ENCODE measurements at regions not wholly inside any gene's neighbourhood (a gene's known extent, or its start where the extent isn't known, plus 50 kb on each side); places are given as distances from the start of the nearest gene placed in this dataset.

GRCh38 chr4:144589512-144589911, 56.4 kb upstream of the HHIP start:
- Histone ChIP-seq H3K27me3 (ENCODE audit: insufficient read depth, low read length, poor library complexity) (no peaks in the 10 kb centered on the region), H2AK5ac (ENCODE audit: low read length) (no peak overlapping the region), H2BK120ac (ENCODE audit: low read depth, low read length) (no peak overlapping the region), H2BK15ac (replicated peaks; ENCODE audit: low read depth) (no peak overlapping the region), H3K79me2 (ENCODE audit: control insufficient read depth, insufficient read depth, low read length) (no peaks in the 10 kb centered on the region), H3K36me3 (ENCODE audit: control insufficient read depth, insufficient read depth, low read length) (no peaks in the 10 kb centered on the region), H3K79me1 (ENCODE audit: low read length) (no peaks in the 10 kb centered on the region), H3K4ac (ENCODE audit: low read depth, low read length) (no peak overlapping the region), H3K4me1 (ENCODE audit: control insufficient read depth, low read depth, low read length) (no peaks in the 10 kb centered on the region), H4K5ac (ENCODE audit: low read length) (no peak overlapping the region), H3K18ac (ENCODE audit: low read length) (no peak overlapping the region), H3K27ac (ENCODE audit: low read depth, low read length) (no peak overlapping the region), H2BK5ac (ENCODE audit: low read length) (no peak overlapping the region), H4K8ac (ENCODE audit: low read depth, low read length) (no peak overlapping the region), H3K4me2 (ENCODE audit: low read length) (no peak overlapping the region), H3K23ac (ENCODE audit: low read length) (no peak overlapping the region), H3K4me3 (ENCODE audit: low read length) (no peak overlapping the region), H3K56ac (ENCODE audit: low read length) (no peak overlapping the region), H3K9ac (ENCODE audit: low read length) (no peak overlapping the region)
- DNase-seq = no peak
- WGBS (ENCODE audit: extremely low coverage, insufficient coverage, low lambda C conversion rate) = no CpG with 5 or more reads among the region's 2 CpGs

GRCh38 chr4:144590020-144590419, 55.9 kb upstream of the HHIP start:
- no peak overlapping the region for H3K23ac ChIP-seq (ENCODE audit: low read length)
- no CpG with 5 or more reads among the region's 1 CpG for WGBS (ENCODE audit: extremely low coverage, insufficient coverage, low lambda C conversion rate)
- H3K4ac ChIP-seq (ENCODE audit: low read depth, low read length) = no peak overlapping the region
- H3K9ac ChIP-seq (ENCODE audit: low read length) = no peak overlapping the region
- H3K4me1 ChIP-seq (ENCODE audit: control insufficient read depth, low read depth, low read length) = no peaks in the 10 kb centered on the region
- no peak for DNase-seq
- no peak overlapping the region for H3K27ac ChIP-seq (ENCODE audit: low read depth, low read length)
- no peak overlapping the region for H3K56ac ChIP-seq (ENCODE audit: low read length)
- H2BK5ac ChIP-seq (ENCODE audit: low read length) = no peak overlapping the region
- H3K18ac ChIP-seq (ENCODE audit: low read length) = no peak overlapping the region
- H2BK120ac ChIP-seq (ENCODE audit: low read depth, low read length) = no peak overlapping the region
- no peak overlapping the region for H2AK5ac ChIP-seq (ENCODE audit: low read length)
- H3K79me1 ChIP-seq (ENCODE audit: low read length) = no peaks in the 10 kb centered on the region
- no peak overlapping the region for H3K4me3 ChIP-seq (ENCODE audit: low read length)
- H2BK15ac ChIP-seq (replicated peaks; ENCODE audit: low read depth) = no peak overlapping the region
- no peak overlapping the region for H3K4me2 ChIP-seq (ENCODE audit: low read length)
- no peak overlapping the region for H4K5ac ChIP-seq (ENCODE audit: low read length)
- no peaks in the 10 kb centered on the region for H3K27me3 ChIP-seq (ENCODE audit: insufficient read depth, low read length, poor library complexity)
- no peaks in the 10 kb centered on the region for H3K79me2 ChIP-seq (ENCODE audit: control insufficient read depth, insufficient read depth, low read length)
- H4K8ac ChIP-seq (ENCODE audit: low read depth, low read length) = no peak overlapping the region
- no peaks in the 10 kb centered on the region for H3K36me3 ChIP-seq (ENCODE audit: control insufficient read depth, insufficient read depth, low read length)

DNA sequence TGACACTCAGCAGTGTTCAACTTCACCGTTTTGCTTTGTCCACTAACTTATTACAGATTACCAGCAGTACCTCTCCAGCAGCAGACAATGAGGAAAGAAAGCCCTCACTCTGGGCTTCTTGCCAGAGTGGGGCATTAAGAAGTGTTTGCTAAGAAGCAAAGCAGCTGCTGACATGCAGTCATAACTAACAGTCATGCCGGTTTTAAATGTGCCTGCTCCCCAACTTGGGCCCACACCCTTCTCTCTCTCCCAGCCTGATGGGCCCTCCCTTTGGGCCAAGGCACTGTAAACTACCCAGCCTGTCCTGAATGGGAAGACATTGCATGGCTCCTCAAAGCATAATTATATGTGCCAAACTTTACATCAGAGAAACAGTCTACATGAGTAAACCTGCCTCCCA, 54.6 kb upstream of the HHIP start:
- no peak overlapping the region for H3K23ac ChIP-seq (ENCODE audit: low read length)

GRCh38 chr4:144592264-144592663, 53.7 kb upstream of the HHIP start:
- WGBS (ENCODE audit: extremely low coverage, insufficient coverage, low lambda C conversion rate) = no CpG with 5 or more reads among the region's 2 CpGs
- no peak overlapping the region for H3K4me2 ChIP-seq (ENCODE audit: low read length)

More for the DNA sequence above, 54.6 kb upstream of the HHIP start:
- Histone ChIP-seq H2BK5ac (ENCODE audit: low read length) (no peak overlapping the region), H3K4me3 (ENCODE audit: low read length) (no peak overlapping the region), H3K36me3 (ENCODE audit: control insufficient read depth, insufficient read depth, low read length) (no peaks in the 10 kb centered on the region), H3K79me1 (ENCODE audit: low read length) (no peaks in the 10 kb centered on the region), H3K18ac (ENCODE audit: low read length) (no peak overlapping the region), H2AK5ac (ENCODE audit: low read length) (no peak overlapping the region), H3K56ac (ENCODE audit: low read length) (no peak overlapping the region), H2BK15ac (replicated peaks; ENCODE audit: low read depth) (no peak overlapping the region), H3K79me2 (ENCODE audit: control insufficient read depth, insufficient read depth, low read length) (no peaks in the 10 kb centered on the region), H4K8ac (ENCODE audit: low read depth, low read length) (no peak overlapping the region), H3K4ac (ENCODE audit: low read depth, low read length) (no peak overlapping the region), H3K27ac (ENCODE audit: low read depth, low read length) (no peak overlapping the region), H3K4me1 (ENCODE audit: control insufficient read depth, low read depth, low read length) (no peaks in the 10 kb centered on the region), H4K5ac (ENCODE audit: low read length) (no peak overlapping the region), H3K4me2 (ENCODE audit: low read length) (no peak overlapping the region), H3K9ac (ENCODE audit: low read length) (no peak overlapping the region), H2BK120ac (ENCODE audit: low read depth, low read length) (no peak overlapping the region), H3K27me3 (ENCODE audit: insufficient read depth, low read length, poor library complexity) (no peaks in the 10 kb centered on the region)
- no CpG with 5 or more reads among the region's 2 CpGs for WGBS (ENCODE audit: extremely low coverage, insufficient coverage, low lambda C conversion rate)
- DNase-seq = no peak

DNA sequence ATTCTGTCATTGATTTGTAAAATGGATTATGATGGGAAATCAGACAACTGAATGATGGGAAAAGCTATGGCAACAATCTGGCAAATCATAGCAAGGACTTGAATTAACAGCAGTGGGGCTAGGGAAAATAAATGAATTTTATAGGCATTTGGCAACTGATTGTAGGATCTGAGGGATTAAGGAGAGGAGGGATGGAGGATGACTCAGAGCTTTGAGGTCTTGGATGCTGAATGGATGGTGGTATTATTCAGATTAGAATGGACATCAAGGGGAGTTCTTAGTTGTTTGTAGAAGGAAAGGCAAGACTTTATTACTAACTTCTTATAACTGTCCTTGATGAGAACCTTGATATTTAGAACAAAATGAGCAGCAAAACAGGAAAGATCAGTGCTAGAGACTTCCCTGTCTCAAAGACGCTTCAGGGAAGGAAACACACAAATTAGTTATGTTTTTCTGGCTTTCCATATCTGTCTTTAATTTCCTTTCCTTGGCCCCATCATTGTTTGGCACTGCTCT, 51.4 kb upstream of the HHIP start:
- no CpG with 5 or more reads among the region's 1 CpG for WGBS (ENCODE audit: extremely low coverage, insufficient coverage, low lambda C conversion rate)

More at GRCh38 chr4:144592264-144592663, 53.7 kb upstream of the HHIP start:
- H3K36me3 ChIP-seq (ENCODE audit: control insufficient read depth, insufficient read depth, low read length) = no peaks in the 10 kb centered on the region
- DNase-seq = no peak
- no peaks in the 10 kb centered on the region for H3K79me2 ChIP-seq (ENCODE audit: control insufficient read depth, insufficient read depth, low read length)
- H2BK5ac ChIP-seq (ENCODE audit: low read length) = no peak overlapping the region
- no peak overlapping the region for H3K56ac ChIP-seq (ENCODE audit: low read length)
- H2AK5ac ChIP-seq (ENCODE audit: low read length) = no peak overlapping the region
- no peak overlapping the region for H2BK120ac ChIP-seq (ENCODE audit: low read depth, low read length)
- no peak overlapping the region for H3K4me3 ChIP-seq (ENCODE audit: low read length)
- H3K27ac ChIP-seq (ENCODE audit: low read depth, low read length) = no peak overlapping the region
- H3K4ac ChIP-seq (ENCODE audit: low read depth, low read length) = no peak overlapping the region
- no peaks in the 10 kb centered on the region for H3K79me1 ChIP-seq (ENCODE audit: low read length)
- no peaks in the 10 kb centered on the region for H3K4me1 ChIP-seq (ENCODE audit: control insufficient read depth, low read depth, low read length)
- H3K18ac ChIP-seq (ENCODE audit: low read length) = no peak overlapping the region
- H4K8ac ChIP-seq (ENCODE audit: low read depth, low read length) = no peak overlapping the region
- no peak overlapping the region for H3K9ac ChIP-seq (ENCODE audit: low read length)
- H3K27me3 ChIP-seq (ENCODE audit: insufficient read depth, low read length, poor library complexity) = no peaks in the 10 kb centered on the region
- no peak overlapping the region for H4K5ac ChIP-seq (ENCODE audit: low read length)
- no peak overlapping the region for H3K23ac ChIP-seq (ENCODE audit: low read length)
- H2BK15ac ChIP-seq (replicated peaks; ENCODE audit: low read depth) = no peak overlapping the region

GRCh38 chr4:144595681-144596080, 50.3 kb upstream of the HHIP start:
- no peak for DNase-seq
- H3K23ac ChIP-seq (ENCODE audit: low read length) = no peak overlapping the region
- no peak overlapping the region for H2AK5ac ChIP-seq (ENCODE audit: low read length)
- no peak overlapping the region for H3K4ac ChIP-seq (ENCODE audit: low read depth, low read length)
- H3K18ac ChIP-seq (ENCODE audit: low read length) = no peak overlapping the region
- H2BK5ac ChIP-seq (ENCODE audit: low read length) = no peak overlapping the region
- no peak overlapping the region for H3K56ac ChIP-seq (ENCODE audit: low read length)
- H3K4me1 ChIP-seq (ENCODE audit: control insufficient read depth, low read depth, low read length) = no peaks in the 10 kb centered on the region
- WGBS (ENCODE audit: extremely low coverage, insufficient coverage, low lambda C conversion rate) = no CpG with 5 or more reads among the region's 3 CpGs
- no peak overlapping the region for H4K8ac ChIP-seq (ENCODE audit: low read depth, low read length)
- no peak overlapping the region for H4K5ac ChIP-seq (ENCODE audit: low read length)
- no peak overlapping the region for H3K4me3 ChIP-seq (ENCODE audit: low read length)
- no peaks in the 10 kb centered on the region for H3K79me2 ChIP-seq (ENCODE audit: control insufficient read depth, insufficient read depth, low read length)
- H3K36me3 ChIP-seq (ENCODE audit: control insufficient read depth, insufficient read depth, low read length) = no peaks in the 10 kb centered on the region
- no peaks in the 10 kb centered on the region for H3K27me3 ChIP-seq (ENCODE audit: insufficient read depth, low read length, poor library complexity)
- no peak overlapping the region for H3K9ac ChIP-seq (ENCODE audit: low read length)
- H2BK120ac ChIP-seq (ENCODE audit: low read depth, low read length) = no peak overlapping the region
- no peaks in the 10 kb centered on the region for H3K79me1 ChIP-seq (ENCODE audit: low read length)
- no peak overlapping the region for H2BK15ac ChIP-seq (replicated peaks; ENCODE audit: low read depth)
- H3K4me2 ChIP-seq (ENCODE audit: low read length) = no peak overlapping the region
- no peak overlapping the region for H3K27ac ChIP-seq (ENCODE audit: low read depth, low read length)

More for the DNA sequence above, 51.4 kb upstream of the HHIP start:
- no peak overlapping the region for H3K56ac ChIP-seq (ENCODE audit: low read length)
- DNase-seq = no peak
- H3K9ac ChIP-seq (ENCODE audit: low read length) = no peak overlapping the region
- H3K27ac ChIP-seq (ENCODE audit: low read depth, low read length) = no peak overlapping the region
- no peaks in the 10 kb centered on the region for H3K79me1 ChIP-seq (ENCODE audit: low read length)
- H3K36me3 ChIP-seq (ENCODE audit: control insufficient read depth, insufficient read depth, low read length) = no peaks in the 10 kb centered on the region
- H2BK15ac ChIP-seq (replicated peaks; ENCODE audit: low read depth) = no peak overlapping the region
- no peak overlapping the region for H3K4me2 ChIP-seq (ENCODE audit: low read length)
- H4K8ac ChIP-seq (ENCODE audit: low read depth, low read length) = no peak overlapping the region
- H3K27me3 ChIP-seq (ENCODE audit: insufficient read depth, low read length, poor library complexity) = no peaks in the 10 kb centered on the region
- no peak overlapping the region for H2AK5ac ChIP-seq (ENCODE audit: low read length)
- no peak overlapping the region for H3K18ac ChIP-seq (ENCODE audit: low read length)
- H3K4ac ChIP-seq (ENCODE audit: low read depth, low read length) = no peak overlapping the region
- H3K4me3 ChIP-seq (ENCODE audit: low read length) = no peak overlapping the region
- no peak overlapping the region for H2BK120ac ChIP-seq (ENCODE audit: low read depth, low read length)
- no peak overlapping the region for H4K5ac ChIP-seq (ENCODE audit: low read length)
- H2BK5ac ChIP-seq (ENCODE audit: low read length) = no peak overlapping the region
- no peak overlapping the region for H3K23ac ChIP-seq (ENCODE audit: low read length)
- H3K4me1 ChIP-seq (ENCODE audit: control insufficient read depth, low read depth, low read length) = no peaks in the 10 kb centered on the region
- no peaks in the 10 kb centered on the region for H3K79me2 ChIP-seq (ENCODE audit: control insufficient read depth, insufficient read depth, low read length)

Data from mesendoderm (in vitro differentiated cells).